ENCODE measurements at regions not wholly inside any gene's neighbourhood (a gene's known extent, or its start where the extent isn't known, plus 50 kb on each side); places are given as distances from the start of the nearest gene placed in this dataset.
"Not testable (repeated sequence)": the region's sequence is repeated elsewhere in the genome, so short reads cannot be mapped to it uniquely, and the experiment has no call there.

- no peak overlapping the region for H3K27ac ChIP-seq (ENCODE audit: low read depth, low read length)
- 52 to 75% (median 74%) methylated on average over 3 of the region's 3 CpGs for WGBS, 3 donors
Observed at GRCh38 chr11:81970886-81971285, 762.8 kb downstream of the FAM181B start.

GRCh38 chr11:81967242-81967641, 766.4 kb downstream of the FAM181B start:
- H3K27ac ChIP-seq (ENCODE audit: low read depth, low read length): no peak overlapping the region
- WGBS, 3 donors: 20 to 54% (median 51%) methylated on average over 1 of the region's 1 CpG

- H3K27ac ChIP-seq (ENCODE audit: low read depth, low read length): no peak overlapping the region
- 71 to 86% (median 81%) methylated on average over 3 of the region's 3 CpGs for WGBS, 3 donors
Observed at GRCh38 chr11:81966340-81966739, 767.3 kb downstream of the FAM181B start.

- no peak overlapping the region for H3K27ac ChIP-seq (ENCODE audit: low read depth, low read length)
- WGBS, 3 donors: 14 to 18% (median 16%) methylated on average over 3 of the region's 3 CpGs
Observed at GRCh38 chr11:81963018-81963417, 770.6 kb downstream of the FAM181B start.

GRCh38 chr11:81960443-81960842, 773.2 kb downstream of the FAM181B start:
- H3K27ac ChIP-seq (ENCODE audit: low read depth, low read length): no peak overlapping the region
- 77 to 87% (median 80%) methylated on average over 3 of the region's 3 CpGs for WGBS, 3 donors

- 41 to 61% (median 54%) methylated on average over 2 of the region's 2 CpGs for WGBS, 3 donors
- no peak overlapping the region for H3K27ac ChIP-seq (ENCODE audit: low read depth, low read length)
Observed at GRCh38 chr11:81959341-81959740, 774.3 kb downstream of the FAM181B start.

GRCh38 chr11:81954301-81954700, 779.4 kb downstream of the FAM181B start:
- not testable (repeated sequence) for H3K27ac ChIP-seq (ENCODE audit: low read depth, low read length)
- WGBS, 3 donors: 90 to 95% (median 91%) methylated on average over 6 of the region's 6 CpGs

- H3K27ac ChIP-seq (ENCODE audit: low read depth, low read length): no peak overlapping the region
- WGBS, 3 donors: 71 to 86% (median 83%) methylated on average over 3 of the region's 3 CpGs
Observed at GRCh38 chr11:81946831-81947230, 786.8 kb downstream of the FAM181B start.

GRCh38 chr11:81942646-81943045, 791.0 kb downstream of the FAM181B start:
- 54 to 72% (median 64%) methylated on average over 2 of the region's 2 CpGs for WGBS, 3 donors
- no peak overlapping the region for H3K27ac ChIP-seq (ENCODE audit: low read depth, low read length)

GRCh38 chr11:81941998-81942397, 791.7 kb downstream of the FAM181B start:
- no peak overlapping the region for H3K27ac ChIP-seq (ENCODE audit: low read depth, low read length)
- 32 to 75% (median 43%) methylated on average over 2 of the region's 2 CpGs for WGBS, 3 donors

- H3K27ac ChIP-seq (ENCODE audit: low read depth, low read length): no peak overlapping the region
- WGBS, 3 donors: 76 to 97% (median 91%) methylated on average over 2 of the region's 2 CpGs
Observed at GRCh38 chr11:81932303-81932702, 801.4 kb downstream of the FAM181B start.

GRCh38 chr11:81920205-81920604, 813.5 kb downstream of the FAM181B start:
- no peak overlapping the region for H3K27ac ChIP-seq (ENCODE audit: low read depth, low read length)

- no peak overlapping the region for H3K27ac ChIP-seq (ENCODE audit: low read depth, low read length)
- whole genome bisulfite sequencing, 3 donors: 89 to 97% (median 90%) methylated on average over 1 of the region's 1 CpG
Observed at GRCh38 chr11:81916451-81916850, 817.2 kb downstream of the FAM181B start.

- no peak overlapping the region for H3K27ac ChIP-seq (ENCODE audit: low read depth, low read length)
Observed at GRCh38 chr11:81915045-81915444, 818.6 kb downstream of the FAM181B start.

- 60 to 91% (median 86%) methylated on average over 1 of the region's 1 CpG for WGBS, 3 donors
- H3K27ac ChIP-seq (ENCODE audit: low read depth, low read length): no peak overlapping the region
Observed at GRCh38 chr11:81913793-81914192, 819.9 kb downstream of the FAM181B start.

GRCh38 chr11:81907996-81908395, 825.7 kb downstream of the FAM181B start:
- 30 to 57% (median 51%) methylated on average over 2 of the region's 2 CpGs for whole genome bisulfite sequencing, 3 donors
- no peak overlapping the region for H3K27ac ChIP-seq (ENCODE audit: low read depth, low read length)

- no peak overlapping the region for H3K27ac ChIP-seq (ENCODE audit: low read depth, low read length)
- 33 to 61% (median 45%) methylated on average over 1 of the region's 1 CpG for WGBS, 3 donors
Observed at GRCh38 chr11:81899156-81899555, 834.5 kb downstream of the FAM181B start.

GRCh38 chr11:81897639-81898038, 836.0 kb downstream of the FAM181B start:
- no peak overlapping the region for H3K27ac ChIP-seq (ENCODE audit: low read depth, low read length)
- WGBS, 3 donors: 80 to 90% (median 85%) methylated on average over 2 of the region's 2 CpGs

- H3K27ac ChIP-seq (ENCODE audit: low read depth, low read length): no peak overlapping the region
- 54 to 76% (median 67%) methylated on average over 3 of the region's 3 CpGs for WGBS, 3 donors
Observed at GRCh38 chr11:81895258-81895657, 838.4 kb downstream of the FAM181B start.

- no peak overlapping the region for H3K27ac ChIP-seq (ENCODE audit: low read depth, low read length)
- 91 to 95% (median 94%) methylated on average over 7 of the region's 7 CpGs for WGBS, 3 donors
Observed at GRCh38 chr11:81892770-81893635, 840.7 kb downstream of the FAM181B start.

All from adipose tissue (tissue), 3 donors.